B cell (primary cell): ENCODE measurements at regions not wholly inside any gene's neighbourhood (a gene's known extent, or its start where the extent isn't known, plus 50 kb on each side); places are given as distances from the start of the nearest gene placed in this dataset.

Experiments used
- ATAC-seq: fragments of 200-7000 bp; cut with Tn5 transposase; one replicate; pipeline ENCODE4 v1.10.0; 2021; ENCODE audit warnings: low read depth, mild to moderate bottlenecking, moderate number of reproducible peaks, moderate library complexity
- CTCF ChIA-PET: fragments of 350-600 bp; sonication (Branson Sonifier 250); formaldehyde crosslinking; loops from one replicate; lab custom pipeline; 2021; ENCODE audit warnings: antibody characterized with exemption, inconsistent platforms; lab: Charles Lee
- POLR2A ChIA-PET: fragments of 350-600 bp; sonication (Branson Sonifier 250); formaldehyde crosslinking; loops from one replicate; lab custom pipeline; 2021; ENCODE audit warnings: antibody characterized with exemption; lab: Charles Lee
- DNase-seq: peaks from one replicate; pipeline ENCODE4 v3.0.0; 2013
- H2AFZ ChIP-seq: 2 replicates; pipeline ENCODE4 v1.6.1; 2012; ENCODE audit warnings: mild to moderate bottlenecking, low read depth, low read length; ENCODE audit not compliant: insufficient read depth, poor library complexity, severe bottlenecking
- H3K27ac ChIP-seq, 2 donors: 1 replicate in 1 of 2; 2 replicates in 1 of 2; pipeline ENCODE4 v1.5.1; 2012 to 2013; ENCODE audit warnings: low read length in 2 of 2, mild to moderate bottlenecking in 2 of 2, moderate library complexity in 1 of 2
- H3K27me3 ChIP-seq, 4 experiments: fragments of 200-600 bp in 1 of 4; sonication (generic) in 1 of 4; replicated peaks in 1 of 4; 1 replicate in 2 of 4; 2 replicates in 2 of 4; pipeline versions ENCODE4 v1.6.1 to v1.7.0; 2013 to 2016; ENCODE audit warnings: low read length in 3 of 4, mild to moderate bottlenecking in 2 of 4, mixed read lengths in 1 of 4, moderate library complexity in 1 of 4; ENCODE audit not compliant: insufficient read depth in 4 of 4, control insufficient read depth in 3 of 4; ENCODE audit errors: control extremely low read depth in 1 of 4
- H3K36me3 ChIP-seq, 2 experiments: replicated peaks in 1 of 2; 1 replicate in 1 of 2; 2 replicates in 1 of 2; pipeline versions ENCODE4 v1.6.1 to v1.7.1; 2013; ENCODE audit warnings: low read length in 1 of 2; ENCODE audit not compliant: insufficient read depth in 2 of 2, control insufficient read depth in 1 of 2; ENCODE audit errors: control extremely low read depth in 1 of 2, extremely low read depth in 1 of 2
- H3K4me1 ChIP-seq, 2 donors: fragments of 200-600 bp in 1 of 2; sonication (generic) in 1 of 2; 1 replicate in 1 of 2; 2 replicates in 1 of 2; pipeline versions ENCODE4 v1.5.1 to v1.6.1; 2013 to 2017; ENCODE audit warnings: low read length in 2 of 2; ENCODE audit not compliant: control insufficient read depth in 2 of 2, insufficient read depth in 2 of 2
- H3K4me2 ChIP-seq: replicated peaks from 2 replicates; pipeline ENCODE3; 2012; ENCODE audit warnings: mild to moderate bottlenecking, low read depth, low read length; ENCODE audit not compliant: poor library complexity, severe bottlenecking
- H3K4me3 ChIP-seq, 5 experiments: fragments of 200-600 bp in 1 of 5; sonication (generic) in 1 of 5; 1 replicate in 3 of 5; 2 replicates in 2 of 5; pipeline versions ENCODE4 v1.5.1 to v1.7.0; 2011 to 2016; ENCODE audit warnings: low read length in 4 of 5, mild to moderate bottlenecking in 4 of 5, low read depth in 2 of 5, control low read depth in 1 of 5, moderate library complexity in 1 of 5; ENCODE audit not compliant: insufficient read depth in 1 of 5; ENCODE audit errors: control extremely low read depth in 1 of 5, extremely low read depth in 1 of 5
- H3K79me2 ChIP-seq: fragments of 200-600 bp; sonication (generic); one replicate; pipeline ENCODE4 v1.6.0; 2016; ENCODE audit warnings: low read length; ENCODE audit not compliant: control insufficient read depth, insufficient read depth
- H3K9ac ChIP-seq: fragments of 200-600 bp; sonication (generic); 2 replicates; pipeline ENCODE4 v1.6.1; 2017; ENCODE audit warnings: mild to moderate bottlenecking, low read length, moderate library complexity
- H3K9me3 ChIP-seq, 3 donors: one replicate each; pipeline versions ENCODE4 v1.6.1 to v1.7.1; 2013; ENCODE audit warnings: low read length in 2 of 3; ENCODE audit not compliant: control insufficient read depth in 2 of 3, insufficient read depth in 1 of 3; ENCODE audit errors: control extremely low read depth in 1 of 3
- H4K20me1 ChIP-seq: 2 replicates; pipeline ENCODE4 v1.6.0; 2012; ENCODE audit warnings: mild to moderate bottlenecking, low read length; ENCODE audit not compliant: insufficient read depth, control insufficient read depth, poor library complexity, severe bottlenecking
- H3K27ac Mint-ChIP-seq: one replicate; pipeline ENCODE4 v1.8.0; 2021; ENCODE audit warnings: mixed read lengths
- H3K27me3 Mint-ChIP-seq: one replicate; pipeline ENCODE4 v1.8.0; 2021; ENCODE audit warnings: mixed read lengths
- H3K4me1 Mint-ChIP-seq: one replicate; pipeline ENCODE4 v1.8.0; 2021; ENCODE audit warnings: mixed read lengths
- H3K4me3 Mint-ChIP-seq: one replicate; pipeline ENCODE4 v1.8.0; 2021; ENCODE audit warnings: mixed read lengths
- H3K9me3 Mint-ChIP-seq: one replicate; pipeline ENCODE4 v1.8.0; 2022; ENCODE audit warnings: mixed read lengths; ENCODE audit not compliant: insufficient read depth
- CTCF ChIP-seq: fragments of 200-600 bp; IDR thresholded peaks from one replicate; pipeline ENCODE4 v1.8.0; 2022; ENCODE audit warnings: antibody characterized with exemption, mild to moderate bottlenecking
- EZH2 ChIP-seq: IDR thresholded peaks from 2 replicates; pipeline ENCODE4 v1.6.1; 2012; ENCODE audit warnings: borderline replicate concordance, low read depth, mild to moderate bottlenecking, moderate library complexity, low read length; ENCODE audit not compliant: insufficient read depth, poor library complexity, severe bottlenecking
- WGBS: methylation state at CpG from one replicate; pipeline ENCODE4 v1.1.5; 2013; ENCODE audit warnings: missing lambda C conversion rate; ENCODE audit not compliant: insufficient coverage; 5-methylcytosine and 5-hydroxymethylcytosine counted together
- intact Hi-C: fragments of 100-400 bp; cut with micrococcal nuclease; formaldehyde crosslinking; loops from one replicate; pipeline ENCODE4 v1.10.0; 2022

DNA sequence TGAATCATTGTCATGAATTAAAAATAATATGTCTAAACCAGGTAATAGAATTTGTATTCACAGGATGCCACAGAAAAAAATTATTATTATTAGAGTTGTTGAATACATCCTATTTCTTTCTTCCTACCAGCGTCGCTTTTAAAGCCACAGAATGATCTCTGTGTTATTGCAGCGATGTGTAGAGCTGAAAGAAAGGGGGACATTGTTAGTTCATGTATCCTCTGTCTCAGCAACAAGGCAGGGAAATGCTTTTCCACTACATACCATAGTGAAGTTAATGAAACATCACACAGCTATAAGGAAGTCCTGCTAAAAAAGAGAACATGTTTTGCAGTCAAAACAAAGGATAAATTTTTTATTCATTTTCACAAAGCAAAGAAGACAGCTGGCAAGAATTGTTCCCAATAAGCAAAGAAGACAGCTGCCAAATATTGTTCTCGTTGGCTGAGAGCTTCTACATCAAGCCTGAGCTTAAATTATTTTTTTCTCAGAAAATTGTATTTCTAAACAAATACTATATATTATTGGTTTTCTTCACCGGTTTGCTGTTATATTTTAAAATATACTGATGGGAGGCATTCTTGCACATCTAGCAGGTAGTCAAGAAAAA is 1234.4 kb downstream of the SUCLG1 start:
- Histone ChIP-seq H3K27ac (no peak overlapping the region), H3K4me2 (no peak overlapping the region), H3K4me3 (no peak overlapping the region), H3K4me1 (no peaks in the 10 kb centered on the region), H3K27me3 (no peaks in the 10 kb centered on the region), H3K9me3 (no peaks in the 10 kb centered on the region), H3K79me2 (no peaks in the 10 kb centered on the region), H3K9ac (no peak overlapping the region), H2AFZ (no peak overlapping the region), H4K20me1 (no peaks in the 10 kb centered on the region), H3K36me3 (no peaks in the 10 kb centered on the region)
- TF ChIP-seq EZH2 (no peak), CTCF (no peak)
- ATAC-seq: no peak
- Mint-ChIP-seq H3K27me3 (no peaks in the 10 kb centered on the region), H3K4me3 (no peak overlapping the region), H3K9me3 (peaks cover 3% of the 10 kb centered on the region), H3K4me1 (no peaks in the 10 kb centered on the region), H3K27ac (no peak overlapping the region)
- intact Hi-C loops: no loop called here
- whole genome bisulfite sequencing: no CpG with 5 or more reads among the region's 5 CpGs
- ChIA-PET POLR2A (no interaction called here), CTCF (no interaction called here)
- no peak for DNase-seq

DNA sequence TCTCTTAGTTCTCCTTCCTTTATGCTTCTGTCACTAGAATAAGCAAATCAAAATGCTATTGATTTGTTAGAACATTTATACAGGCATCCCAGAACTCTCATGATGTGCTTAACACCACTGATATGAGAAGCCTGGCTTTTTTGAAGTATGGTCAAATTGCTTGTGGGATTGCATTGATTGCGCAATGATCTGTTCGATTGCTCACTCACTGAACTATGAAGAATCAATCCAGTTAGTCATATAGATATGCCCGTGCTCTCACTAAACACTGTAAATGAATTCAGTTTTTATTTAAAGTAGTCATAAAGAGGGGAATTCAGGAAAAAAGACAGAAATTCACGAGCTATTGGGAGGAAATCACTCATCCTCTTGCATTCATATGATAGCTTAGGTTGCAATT is 1237.8 kb downstream of the SUCLG1 start:
- CTCF ChIA-PET: no interaction called here
- TF ChIP-seq EZH2: no peak
- TF ChIP-seq CTCF: no peak
- peaks cover 3% of the 10 kb centered on the region for H3K9me3 Mint-ChIP-seq

More for the DNA sequence above, 1237.8 kb downstream of the SUCLG1 start:
- H3K27me3 ChIP-seq: no peaks in the 10 kb centered on the region
- H3K27me3 Mint-ChIP-seq: no peaks in the 10 kb centered on the region
- no peaks in the 10 kb centered on the region for H3K36me3 ChIP-seq
- intact Hi-C loops: no loop called here
- no peak overlapping the region for H3K27ac ChIP-seq
- H3K9me3 ChIP-seq: no peaks in the 10 kb centered on the region
- H3K27ac Mint-ChIP-seq: no peak overlapping the region
- H3K79me2 ChIP-seq: no peaks in the 10 kb centered on the region
- no peak overlapping the region for H3K4me2 ChIP-seq
- H3K4me3 Mint-ChIP-seq: no peak overlapping the region
- H3K4me1 Mint-ChIP-seq: no peaks in the 10 kb centered on the region
- POLR2A ChIA-PET: no interaction called here
- no peaks in the 10 kb centered on the region for H3K4me1 ChIP-seq
- no peak for ATAC-seq
- H2AFZ ChIP-seq: no peak overlapping the region
- DNase-seq: no peak
- no peaks in the 10 kb centered on the region for H4K20me1 ChIP-seq
- WGBS: no CpG with 5 or more reads among the region's 4 CpGs
- no peak overlapping the region for H3K4me3 ChIP-seq
- H3K9ac ChIP-seq: no peak overlapping the region
